ENCODE measurements at regions not wholly inside any gene's neighbourhood (a gene's known extent, or its start where the extent isn't known, plus 50 kb on each side); places are given as distances from the start of the nearest gene placed in this dataset.
A peak's percentile ranks its signal among the peaks of the same experiment; 100 is the strongest.

- Mint-ChIP-seq H3K9me3 (ENCODE audit: unreplicated experiment) (peaks cover 5% of the 10 kb centered on the region), H3K4me1 (ENCODE audit: low read depth, unreplicated experiment) (no peaks in the 10 kb centered on the region), H3K27ac (ENCODE audit: unreplicated experiment) (no peak overlapping the region), H3K27me3 (ENCODE audit: low read depth, unreplicated experiment) (peaks cover 31% of the 10 kb centered on the region), H3K36me3 (ENCODE audit: low read depth, unreplicated experiment) (no peaks in the 10 kb centered on the region), H3K4me3 (ENCODE audit: unreplicated experiment) (no peak overlapping the region)
- Histone ChIP-seq H4K20me1 (ENCODE audit: insufficient read depth, low read length) (no peaks in the 10 kb centered on the region), H3K27ac (ENCODE audit: low read depth, low read length) (no peak overlapping the region), H3K36me3 (ENCODE audit: insufficient read depth, low read length) (no peaks in the 10 kb centered on the region), H3K9me3 (ENCODE audit: insufficient read depth, low read depth, low read length) (no peaks in the 10 kb centered on the region), H3K27me3 (ENCODE audit: insufficient read depth, low read length) (no peaks in the 10 kb centered on the region), H3K4me3 (ENCODE audit: insufficient read depth, low read depth, low read length) (no peak overlapping the region), H3K4me1 (ENCODE audit: insufficient read depth, low read length) (no peaks in the 10 kb centered on the region), H3K9ac (ENCODE audit: low read length) (no peak overlapping the region), H3K4me2 (ENCODE audit: low read length) (no peak overlapping the region), H2AFZ (ENCODE audit: low read depth, low read length) (no peak overlapping the region), H3K79me2 (ENCODE audit: insufficient read depth, low read length) (no peaks in the 10 kb centered on the region)
- TF ChIP-seq EZH2 (IDR thresholded peaks at IDR 0.05; ENCODE audit: insufficient read depth, low read length), result no peak
- TF ChIP-seq CTCF (IDR thresholded peaks at IDR 0.05; ENCODE audit: insufficient read depth, low read depth, low read length), result no peak
- no peak for FAIRE-seq
- DNase-seq (ENCODE audit: low read depth), result no peak
These were observed 74.0 kb downstream of the DMRTA2 start for GRCh38 chr1:50349242-50349565.

GRCh38 chr1:50348449-50349241 lies 74.6 kb downstream of the DMRTA2 start:
- H3K79me2 ChIP-seq (ENCODE audit: insufficient read depth, low read length), result no peaks in the 10 kb centered on the region
- DNase-seq (ENCODE audit: low read depth) (peak; percentile 44), FAIRE-seq (peak; percentile 71)
- H3K4me3 ChIP-seq (ENCODE audit: insufficient read depth, low read depth, low read length), result no peak overlapping the region
- no peaks in the 10 kb centered on the region for H3K36me3 Mint-ChIP-seq (ENCODE audit: low read depth, unreplicated experiment)
- no peaks in the 10 kb centered on the region for H3K9me3 ChIP-seq (ENCODE audit: insufficient read depth, low read depth, low read length)
- H3K27me3 ChIP-seq (ENCODE audit: insufficient read depth, low read length), result no peaks in the 10 kb centered on the region
- H3K9ac ChIP-seq (ENCODE audit: low read length), result no peak overlapping the region
- H2AFZ ChIP-seq (ENCODE audit: low read depth, low read length), result no peak overlapping the region
- no peak overlapping the region for H3K27ac Mint-ChIP-seq (ENCODE audit: unreplicated experiment)
- no peaks in the 10 kb centered on the region for H3K36me3 ChIP-seq (ENCODE audit: insufficient read depth, low read length)
- peaks cover 33% of the 10 kb centered on the region for H3K27me3 Mint-ChIP-seq (ENCODE audit: low read depth, unreplicated experiment)
- H3K9me3 Mint-ChIP-seq (ENCODE audit: unreplicated experiment), result peaks cover 5% of the 10 kb centered on the region
- H3K27ac ChIP-seq (ENCODE audit: low read depth, low read length), result no peak overlapping the region
- H3K4me1 ChIP-seq (ENCODE audit: insufficient read depth, low read length), result no peaks in the 10 kb centered on the region
- H4K20me1 ChIP-seq (ENCODE audit: insufficient read depth, low read length), result no peaks in the 10 kb centered on the region
- no peak overlapping the region for H3K4me3 Mint-ChIP-seq (ENCODE audit: unreplicated experiment)
- H3K4me2 ChIP-seq (ENCODE audit: low read length), result no peak overlapping the region
- no peaks in the 10 kb centered on the region for H3K4me1 Mint-ChIP-seq (ENCODE audit: low read depth, unreplicated experiment)
- no peak for TF ChIP-seq EZH2 (IDR thresholded peaks at IDR 0.05; ENCODE audit: insufficient read depth, low read length)
- TF ChIP-seq CTCF (IDR thresholded peaks at IDR 0.05; ENCODE audit: insufficient read depth, low read depth, low read length), result peak; percentile 73

DNA sequence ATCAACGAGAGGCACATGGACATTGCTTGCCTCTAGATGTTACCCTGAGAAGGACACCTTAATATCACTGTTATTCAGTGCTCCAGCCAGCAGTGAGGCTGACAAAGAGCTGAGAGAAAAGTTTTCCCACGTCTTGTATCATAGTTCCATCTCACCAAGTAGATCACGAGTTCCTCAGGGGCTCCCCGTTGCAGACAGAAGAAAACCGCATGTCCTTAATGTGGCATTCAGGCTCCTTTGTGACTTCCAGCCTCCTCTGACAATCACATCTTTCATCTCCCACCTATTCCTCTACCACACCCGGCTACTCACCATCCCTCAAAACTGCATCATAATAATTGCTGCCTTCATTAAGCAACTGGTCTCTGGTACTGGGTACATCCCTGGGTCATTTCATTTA lies 75.3 kb downstream of the DMRTA2 start:
- no peaks in the 10 kb centered on the region for H3K4me1 Mint-ChIP-seq (ENCODE audit: low read depth, unreplicated experiment)
- H3K27me3 Mint-ChIP-seq (ENCODE audit: low read depth, unreplicated experiment), result peaks cover 36% of the 10 kb centered on the region
- no peak overlapping the region for H3K4me3 ChIP-seq (ENCODE audit: insufficient read depth, low read depth, low read length)
- no peaks in the 10 kb centered on the region for H3K36me3 ChIP-seq (ENCODE audit: insufficient read depth, low read length)
- no peak overlapping the region for H3K27ac Mint-ChIP-seq (ENCODE audit: unreplicated experiment)
- no peak overlapping the region for H3K4me2 ChIP-seq (ENCODE audit: low read length)
- no peaks in the 10 kb centered on the region for H3K9me3 ChIP-seq (ENCODE audit: insufficient read depth, low read depth, low read length)
- no peaks in the 10 kb centered on the region for H3K27me3 ChIP-seq (ENCODE audit: insufficient read depth, low read length)
- TF ChIP-seq EZH2 (IDR thresholded peaks at IDR 0.05; ENCODE audit: insufficient read depth, low read length) (no peak), CTCF (IDR thresholded peaks at IDR 0.05; ENCODE audit: insufficient read depth, low read depth, low read length) (no peak)
- H2AFZ ChIP-seq (ENCODE audit: low read depth, low read length), result no peak overlapping the region
- peaks cover 5% of the 10 kb centered on the region for H3K9me3 Mint-ChIP-seq (ENCODE audit: unreplicated experiment)
- no peaks in the 10 kb centered on the region for H4K20me1 ChIP-seq (ENCODE audit: insufficient read depth, low read length)
- FAIRE-seq (no peak), DNase-seq (ENCODE audit: low read depth) (no peak)
- H3K4me1 ChIP-seq (ENCODE audit: insufficient read depth, low read length), result no peaks in the 10 kb centered on the region
- no peaks in the 10 kb centered on the region for H3K36me3 Mint-ChIP-seq (ENCODE audit: low read depth, unreplicated experiment)
- H3K79me2 ChIP-seq (ENCODE audit: insufficient read depth, low read length), result no peaks in the 10 kb centered on the region
- no peak overlapping the region for H3K9ac ChIP-seq (ENCODE audit: low read length)
- no peak overlapping the region for H3K27ac ChIP-seq (ENCODE audit: low read depth, low read length)
- H3K4me3 Mint-ChIP-seq (ENCODE audit: unreplicated experiment), result no peak overlapping the region

Measured in astrocyte (in vitro differentiated cells and primary cell).